SIG-M5 treated with dmso at 0.1 percent for 504 hours (cell line): ENCODE measurements at regions not wholly inside any gene's neighbourhood (a gene's known extent, or its start where the extent isn't known, plus 50 kb on each side); places are given as distances from the start of the nearest gene placed in this dataset.

Source experiments
- DNase-seq: peaks from one replicate; lab custom pipeline; 2025; ENCODE audit not compliant: unreplicated experiment; lab: John Stamatoyannopoulos, UW

DNA sequence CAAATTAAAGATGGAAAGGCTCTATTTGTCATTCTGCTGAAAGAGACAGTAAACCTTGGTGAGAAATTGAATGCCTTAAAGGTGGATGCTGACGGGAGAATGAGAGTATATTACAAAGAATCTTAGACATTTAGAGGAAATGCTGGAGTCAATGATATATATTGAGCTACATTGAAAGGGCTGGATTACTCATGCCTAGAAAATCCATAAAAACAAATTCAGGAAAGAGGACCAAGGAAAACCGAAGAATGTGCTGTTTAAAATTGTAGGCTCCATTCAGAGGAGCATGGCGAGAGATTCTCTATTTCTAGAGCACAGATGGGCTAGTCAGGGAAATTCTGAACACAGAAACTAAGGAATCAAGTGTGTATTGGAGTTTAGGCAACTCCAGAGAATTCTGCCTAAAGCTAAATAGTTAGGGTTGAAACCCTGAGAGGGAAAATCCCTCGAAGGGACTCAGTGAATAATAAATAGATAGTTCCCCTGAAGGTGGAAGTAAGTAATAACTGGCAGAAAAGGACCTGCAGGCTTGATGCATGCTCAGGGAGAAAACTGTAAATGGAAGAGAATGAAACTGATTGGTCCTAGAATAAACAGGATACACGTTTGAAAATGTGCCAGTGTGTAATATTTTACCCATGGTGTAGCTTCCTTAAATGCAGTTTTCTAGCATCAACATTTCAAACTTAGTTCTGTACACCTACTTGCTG, 1532.4 kb upstream of the TENM3 start:
- DNase-seq: no peak

DNA sequence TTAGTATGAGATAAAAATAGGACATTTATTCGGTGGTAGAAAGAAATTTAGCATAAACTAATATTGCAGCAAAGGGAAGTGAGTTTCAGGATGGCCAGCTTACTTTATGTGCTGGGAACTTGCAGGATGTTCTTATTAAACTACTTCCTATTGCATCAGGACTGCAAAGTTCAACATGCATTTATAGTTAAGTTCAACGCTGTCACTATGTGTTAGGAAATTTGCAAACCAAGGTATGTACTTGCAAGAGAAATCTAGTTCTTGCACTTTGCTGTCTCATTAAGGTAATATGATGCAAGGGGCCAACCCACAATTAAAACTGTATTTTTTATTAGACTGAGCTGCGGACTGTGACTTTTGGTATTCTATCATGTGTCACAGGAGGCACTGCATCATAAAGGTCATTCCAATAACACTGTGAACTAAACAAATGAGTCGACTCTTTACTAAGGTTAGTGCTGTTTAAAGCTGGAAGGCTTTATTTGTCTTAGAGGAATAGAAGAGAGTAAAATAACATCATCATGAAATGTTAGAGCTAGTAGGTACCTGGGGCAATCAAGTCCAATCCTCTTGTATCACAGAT, 1525.7 kb upstream of the TENM3 start:
- DNase-seq: no peak

DNA sequence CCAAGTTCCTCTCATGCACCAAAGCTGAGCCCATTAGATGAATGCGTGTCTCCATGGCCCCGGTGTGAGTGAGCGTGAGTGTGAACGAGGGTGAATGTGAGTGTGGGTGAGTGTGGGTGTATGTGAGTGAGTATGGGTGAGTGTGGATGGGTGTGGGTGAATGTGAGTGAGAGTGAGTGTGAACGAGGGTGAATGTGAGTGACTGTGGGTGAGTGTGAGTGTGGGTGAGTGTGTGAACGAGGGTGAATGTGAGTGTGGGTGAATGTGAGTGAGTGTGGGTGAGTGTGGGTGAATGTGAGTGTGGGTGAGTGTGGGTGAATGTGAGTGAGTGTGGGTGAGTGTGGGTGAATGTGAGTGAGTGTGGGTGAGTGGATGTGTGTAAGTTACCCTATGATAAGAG, 1521.8 kb upstream of the TENM3 start:
- no peak for DNase-seq

DNA sequence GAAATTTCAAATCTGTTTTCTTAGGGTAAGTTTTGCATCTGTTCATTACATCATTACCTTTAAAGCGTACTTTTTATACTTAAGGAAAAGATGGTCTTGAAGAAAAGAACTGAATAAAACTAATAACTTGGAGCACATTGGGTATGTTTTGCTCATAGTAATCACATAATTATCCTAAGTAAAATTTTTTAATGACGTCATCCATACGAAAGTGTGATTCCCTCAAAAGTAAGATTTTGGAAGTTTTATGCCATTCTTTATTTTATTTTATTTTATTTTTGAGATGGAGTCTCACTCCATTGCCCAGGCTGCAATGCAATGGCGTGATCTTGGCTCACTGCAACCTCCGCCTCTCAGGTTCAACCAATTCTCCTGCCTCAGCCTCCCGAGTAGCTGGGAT, 1516.6 kb upstream of the TENM3 start:
- no peak for DNase-seq

DNA sequence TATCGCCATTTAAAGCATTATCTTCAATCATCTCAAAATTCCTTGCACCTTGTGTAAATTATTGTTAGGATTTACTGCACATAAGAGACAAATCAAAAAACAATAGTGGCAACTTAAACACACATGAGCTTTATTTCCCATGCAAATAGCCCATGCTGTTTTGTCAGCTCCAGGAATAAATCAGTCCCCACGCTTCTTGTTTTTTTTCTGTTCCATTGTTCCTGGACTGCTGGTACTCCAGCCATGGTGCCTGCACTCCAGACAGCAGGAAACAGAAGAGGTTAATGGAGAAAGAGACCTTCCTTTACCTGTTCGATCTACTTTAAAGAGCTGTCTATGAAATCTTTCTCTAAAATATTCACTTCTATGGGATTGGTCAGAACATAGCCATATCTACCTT, 1515.7 kb upstream of the TENM3 start:
- DNase-seq: no peak

DNA sequence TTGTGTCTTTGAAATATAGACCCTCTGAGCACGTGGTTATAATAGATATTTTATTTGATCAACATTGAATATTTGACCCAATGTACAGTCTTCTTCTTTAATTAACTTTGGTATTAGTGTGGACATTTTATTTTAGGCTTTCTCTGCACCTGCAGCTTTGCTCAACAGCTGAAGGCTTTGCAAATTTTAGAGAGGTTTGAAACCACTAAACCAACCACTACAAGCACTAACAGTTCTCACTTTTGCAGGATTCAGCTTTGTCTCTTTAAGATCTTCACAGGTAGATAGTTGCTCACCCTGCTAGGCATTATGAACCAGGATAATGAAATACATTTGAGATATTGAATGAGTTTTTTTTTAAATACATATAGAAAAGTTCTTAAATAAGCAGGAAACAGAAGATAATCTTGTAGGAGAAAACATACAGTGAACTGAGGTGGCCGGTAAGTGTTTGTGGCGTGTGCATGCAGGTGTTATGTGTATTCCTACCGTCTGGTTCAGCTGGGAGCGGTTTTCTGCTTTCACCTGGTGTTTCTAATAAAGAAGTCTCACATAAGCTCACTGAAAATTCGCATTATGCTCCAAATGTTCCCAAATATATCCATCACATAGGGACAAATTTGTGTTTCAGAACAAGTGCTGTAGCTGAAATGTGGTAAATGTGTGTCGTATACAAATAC, 1508.3 kb upstream of the TENM3 start:
- no peak for DNase-seq

DNA sequence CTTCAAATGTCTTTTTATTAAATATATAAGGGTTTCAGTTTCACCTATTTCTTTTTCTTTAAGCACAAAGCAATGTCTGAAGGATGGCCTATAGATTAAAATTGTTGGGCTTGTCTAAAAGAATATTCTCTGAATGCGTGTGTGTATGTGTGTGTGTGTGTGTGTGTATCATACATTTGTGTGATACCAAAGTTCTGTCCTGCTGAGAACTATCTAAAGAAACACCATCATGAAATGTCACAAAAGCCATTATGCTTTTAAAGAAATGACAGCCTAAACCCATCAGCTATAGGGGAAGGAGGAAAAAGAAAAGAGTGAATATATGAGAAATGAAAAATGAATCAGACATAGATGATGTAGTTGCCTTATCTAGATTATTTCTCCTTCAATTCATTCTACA, 1501.5 kb upstream of the TENM3 start:
- DNase-seq: no peak

DNA sequence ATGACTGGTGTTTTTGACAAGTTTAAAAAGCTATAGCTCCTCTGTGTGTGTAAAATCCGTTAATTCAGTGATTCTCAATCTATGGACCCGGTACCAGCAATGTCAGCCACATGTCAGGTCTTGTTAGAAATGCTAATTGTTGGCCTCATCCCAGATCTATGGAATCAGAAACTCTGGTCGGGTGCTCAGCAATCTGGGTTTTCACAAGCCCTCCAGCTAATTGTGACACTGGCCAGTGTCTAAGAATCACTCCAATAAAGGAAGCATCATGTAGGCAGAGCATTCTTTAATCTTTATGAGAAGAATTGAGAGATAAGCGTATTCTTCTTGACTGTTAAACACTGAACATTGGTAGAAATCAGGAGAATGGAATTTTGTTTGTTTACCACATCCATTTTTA, 1498.2 kb upstream of the TENM3 start:
- no peak for DNase-seq

DNA sequence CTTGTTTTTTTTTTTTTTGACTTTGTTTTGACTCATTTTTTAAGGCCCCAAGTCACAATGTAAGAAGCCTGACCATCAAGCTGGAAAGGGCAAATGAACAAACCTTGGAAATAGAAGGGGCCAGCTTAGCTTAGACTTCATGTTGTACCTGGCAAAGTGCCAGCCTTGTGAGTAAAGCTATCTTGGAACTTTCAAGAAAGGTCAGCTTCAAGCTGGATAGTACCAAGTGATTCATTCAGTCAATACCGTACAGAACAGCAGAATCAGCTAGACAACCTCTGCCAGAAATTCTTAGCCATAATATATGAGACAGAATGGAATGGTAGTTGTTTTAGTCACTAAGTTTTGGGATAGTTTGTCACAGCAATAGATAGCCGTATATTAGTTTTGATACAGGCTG, 1492.2 kb upstream of the TENM3 start:
- no peak for DNase-seq

DNA sequence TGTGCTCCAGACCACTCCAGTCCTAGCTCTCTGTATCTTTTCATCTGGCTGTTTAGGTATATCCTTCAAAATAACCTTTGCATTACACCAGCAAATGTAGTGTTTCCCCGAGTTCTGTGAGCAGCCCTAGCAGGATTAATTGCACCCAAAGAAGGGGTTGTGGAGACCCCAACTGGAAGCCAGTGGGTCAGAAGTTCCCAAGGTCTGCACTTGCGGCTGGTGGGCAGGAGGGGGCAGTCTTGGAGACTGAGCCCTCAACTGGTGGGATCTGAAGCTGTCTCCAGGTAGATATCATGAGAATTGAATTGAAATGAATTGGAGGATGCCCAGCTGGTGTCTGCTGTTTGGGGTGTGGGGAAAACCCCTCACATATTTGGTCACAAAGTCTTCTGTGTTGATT, 1485.3 kb upstream of the TENM3 start:
- DNase-seq: no peak

DNA sequence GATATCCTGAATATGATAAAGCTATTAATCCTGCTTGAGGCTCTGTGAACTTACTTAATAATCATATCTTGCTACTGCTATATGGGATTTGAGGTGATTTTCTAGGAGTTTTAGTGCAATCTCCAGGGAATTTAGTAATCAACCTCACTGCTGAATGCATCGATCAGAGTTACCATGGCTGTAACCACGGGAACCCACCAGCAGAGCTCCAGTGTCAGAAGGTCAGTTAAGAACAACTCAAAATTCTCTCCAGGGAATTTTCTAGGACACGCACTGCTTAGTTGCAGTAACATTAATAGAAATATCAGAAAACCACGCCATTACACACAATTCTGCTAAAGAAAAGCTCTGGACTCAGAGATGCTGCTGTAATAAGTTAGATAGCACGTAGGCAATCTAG, 1477.2 kb upstream of the TENM3 start:
- DNase-seq: no peak

DNA sequence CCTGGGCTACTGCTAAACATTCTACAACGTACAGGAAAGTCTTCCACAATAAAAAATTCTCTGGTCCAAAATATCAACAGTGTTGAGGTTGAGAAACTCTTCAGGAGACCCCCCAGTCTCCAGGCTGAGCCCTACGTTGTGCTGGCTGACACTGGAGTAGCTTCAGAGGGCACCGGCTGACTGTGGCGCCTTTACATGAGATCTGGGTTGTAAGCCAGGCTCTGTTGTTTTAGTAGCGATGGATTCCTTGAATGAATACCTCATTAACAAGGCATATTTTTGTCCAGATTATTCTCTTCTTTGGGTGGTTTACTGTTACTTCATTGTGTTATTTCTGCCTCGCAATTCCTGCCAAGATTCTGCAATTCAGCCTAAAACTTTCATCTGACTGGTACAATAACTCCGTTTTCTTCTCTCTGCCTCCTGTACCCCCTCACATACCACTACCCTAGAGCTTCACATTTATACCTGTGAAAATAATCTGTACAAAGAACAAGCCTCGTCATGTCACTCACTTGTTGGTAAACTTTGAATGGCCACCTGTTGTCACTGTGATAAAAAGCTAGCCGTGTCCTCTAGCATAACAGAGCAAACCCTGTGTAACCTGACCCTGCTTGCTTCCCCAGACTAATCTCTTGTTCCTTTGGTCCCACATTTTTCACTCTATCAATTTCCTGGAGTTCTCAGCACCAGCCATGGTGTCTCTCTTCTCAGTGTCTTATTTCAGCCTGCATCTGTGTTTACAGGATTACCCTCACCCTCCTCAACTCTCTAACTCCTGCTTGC, 1476.1 kb upstream of the TENM3 start:
- no peak for DNase-seq

DNA sequence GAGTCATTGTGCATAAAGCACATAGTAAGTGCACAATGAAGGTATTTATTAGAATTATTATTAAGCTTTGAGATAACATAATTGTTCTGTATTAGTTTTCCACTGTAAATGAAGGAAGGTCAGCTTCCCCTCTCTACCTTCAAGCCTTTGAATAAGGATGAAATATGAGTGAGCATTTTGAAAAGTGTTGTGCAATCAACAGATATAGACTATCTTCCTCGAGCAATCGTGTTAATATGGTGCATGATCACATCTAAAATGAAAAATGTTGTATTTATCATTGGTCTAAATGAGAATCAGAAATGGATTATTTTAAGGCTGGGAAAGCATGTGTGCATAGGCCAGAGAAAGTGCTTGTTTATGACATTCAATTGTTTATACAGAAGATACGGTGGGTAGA, 1474.6 kb upstream of the TENM3 start:
- no peak for DNase-seq

DNA sequence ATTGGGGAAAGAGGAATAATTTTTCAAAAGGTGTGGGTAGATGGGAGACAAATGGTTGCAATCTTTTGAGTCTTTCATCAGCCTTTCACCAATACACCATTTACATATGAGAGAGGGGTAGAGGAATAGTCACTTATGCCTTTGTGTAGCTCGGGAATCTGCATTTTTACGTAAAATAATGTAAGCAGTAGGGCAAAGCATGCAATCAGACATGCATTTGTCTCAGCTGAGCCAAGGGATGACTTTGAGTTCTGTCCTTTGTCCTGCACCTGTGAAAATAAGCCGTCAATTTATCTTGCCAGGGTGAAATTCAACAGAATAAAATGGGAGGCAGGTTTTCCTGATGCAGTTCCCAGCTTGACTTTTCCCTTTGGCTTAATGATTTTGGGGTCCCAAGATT, 1473.4 kb upstream of the TENM3 start:
- DNase-seq: no peak

DNA sequence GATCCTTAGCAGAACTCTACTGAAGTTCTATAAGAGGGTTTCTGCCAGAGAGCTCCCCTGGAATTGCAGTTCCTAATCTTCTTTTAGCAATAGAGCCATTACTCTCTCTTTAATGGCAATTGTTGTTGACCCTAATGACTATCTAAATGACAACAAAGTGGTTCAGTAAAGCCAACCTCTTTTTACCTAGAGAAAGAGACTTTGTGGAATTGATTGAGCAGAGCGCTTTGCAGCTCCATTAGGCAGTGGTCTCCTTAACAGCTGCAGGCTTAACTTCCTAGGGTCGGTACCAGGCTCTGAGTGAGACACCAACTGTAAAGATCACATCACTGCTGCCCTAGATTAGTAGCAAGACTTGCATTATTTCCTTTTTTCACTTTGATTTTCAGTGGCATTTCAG, 1472.9 kb upstream of the TENM3 start:
- no peak for DNase-seq

DNA sequence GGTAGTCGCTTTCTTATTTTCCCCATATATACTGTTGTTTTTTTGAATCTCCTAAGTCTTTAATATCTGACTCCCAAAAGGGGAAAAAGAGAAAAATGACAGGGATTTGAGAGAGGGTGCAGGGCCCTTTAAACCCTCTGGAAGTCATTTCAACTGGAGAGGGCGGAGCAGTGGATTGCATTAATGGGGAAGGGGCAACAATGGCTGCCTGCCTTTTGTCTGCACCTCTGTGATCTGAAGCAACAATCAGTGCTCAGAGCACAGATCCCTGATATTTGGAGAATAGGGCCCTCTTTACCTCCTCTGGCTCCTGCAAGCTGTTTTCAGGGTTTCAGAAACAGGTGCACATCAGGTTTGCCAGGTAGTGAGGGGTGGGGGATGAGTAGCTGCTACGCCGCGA, 1458.3 kb upstream of the TENM3 start:
- DNase-seq: no peak

DNA sequence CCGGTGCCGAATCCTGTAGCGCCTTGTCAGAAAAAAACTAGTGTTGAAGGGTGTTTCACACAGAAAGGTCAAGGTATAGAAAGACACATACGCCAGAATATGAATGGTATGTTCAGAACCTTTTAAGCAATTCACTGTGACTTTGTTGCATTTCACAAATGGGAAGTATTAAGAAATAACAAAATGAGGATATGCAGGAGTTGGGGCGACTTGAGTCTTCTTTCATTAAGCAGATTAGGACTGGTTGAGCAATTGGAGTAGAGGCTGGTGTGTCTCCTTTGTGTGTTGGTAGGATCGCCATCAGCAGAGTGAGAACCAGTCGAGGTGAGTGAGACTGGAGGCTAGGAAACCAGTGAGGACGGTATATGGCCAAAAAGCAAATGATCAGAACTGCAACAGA, 1454.5 kb upstream of the TENM3 start:
- DNase-seq: no peak

DNA sequence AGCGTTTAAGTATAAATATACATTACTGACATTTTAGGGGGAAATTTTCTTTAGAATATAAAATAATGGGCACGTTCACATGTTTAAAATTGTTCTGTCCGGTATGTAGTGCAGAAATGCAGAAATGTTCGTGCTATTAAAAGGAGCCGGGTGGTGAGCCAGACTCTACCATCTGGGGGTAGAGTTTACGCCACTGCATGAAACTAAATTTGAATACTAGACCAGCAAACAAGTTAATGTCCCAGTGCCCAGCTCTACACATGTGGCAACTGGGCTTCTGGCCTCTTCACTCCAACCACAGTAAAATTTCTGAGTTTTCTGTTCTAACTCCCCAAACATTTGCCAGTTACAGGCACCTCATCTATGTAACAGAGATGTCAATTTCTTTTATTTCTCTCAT, 1453.3 kb upstream of the TENM3 start:
- DNase-seq: no peak

DNA sequence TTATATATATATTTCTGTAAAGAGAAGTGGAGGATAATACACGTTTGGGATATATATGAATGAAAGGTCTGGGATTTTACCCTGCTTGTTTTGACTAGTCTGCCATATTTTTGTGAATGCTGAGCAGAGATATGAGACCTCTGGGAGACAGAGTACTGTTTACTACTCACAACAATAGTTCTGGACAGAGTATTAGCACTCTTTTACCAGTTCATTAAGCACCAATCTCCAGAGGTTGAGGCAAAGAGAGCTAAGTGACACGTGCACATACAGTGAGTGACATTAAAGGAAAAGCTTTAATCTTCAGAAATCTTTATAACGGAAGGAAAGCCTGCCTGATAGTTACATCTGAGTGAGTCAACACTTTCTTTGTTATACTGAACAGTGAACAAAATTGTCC, 1452.7 kb upstream of the TENM3 start:
- no peak for DNase-seq

DNA sequence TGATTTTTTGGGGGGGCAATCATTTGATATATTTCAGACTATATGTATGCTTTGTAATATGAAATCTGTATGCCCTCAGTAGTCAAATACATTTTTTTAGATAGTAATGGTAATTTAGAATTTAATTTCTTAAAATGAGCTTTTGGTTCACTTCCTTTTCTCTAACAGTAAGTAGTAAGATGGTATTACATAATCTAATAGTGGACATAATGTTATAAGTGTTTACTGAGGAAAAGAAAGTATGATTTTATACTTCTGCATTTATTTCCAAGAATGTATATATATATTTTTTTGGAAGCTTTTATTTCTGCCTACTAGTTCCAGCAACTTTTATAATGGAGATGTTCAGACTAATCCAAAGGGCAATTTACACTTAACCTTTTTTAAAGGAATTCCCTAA, 1450.7 kb upstream of the TENM3 start:
- DNase-seq: no peak

DNA sequence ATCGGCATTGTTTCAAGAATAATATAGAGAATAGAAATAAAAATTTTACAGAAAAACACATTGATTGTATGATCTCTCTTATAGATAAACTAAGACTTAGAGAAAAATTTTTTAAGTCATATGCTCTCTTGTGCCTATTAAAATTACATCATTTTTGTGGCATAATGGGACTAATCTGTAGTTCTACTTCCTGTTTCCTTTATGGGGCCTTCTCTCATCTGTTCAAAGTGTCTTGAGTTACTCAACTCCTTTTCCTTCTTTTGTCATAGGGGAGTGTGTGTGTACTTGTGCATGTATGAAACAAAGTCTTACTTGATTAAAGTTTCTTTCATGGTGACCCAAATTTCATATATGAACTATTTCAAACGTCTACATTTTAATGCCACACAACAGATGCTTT, 1448.9 kb upstream of the TENM3 start:
- DNase-seq: peak; percentile 29

DNA sequence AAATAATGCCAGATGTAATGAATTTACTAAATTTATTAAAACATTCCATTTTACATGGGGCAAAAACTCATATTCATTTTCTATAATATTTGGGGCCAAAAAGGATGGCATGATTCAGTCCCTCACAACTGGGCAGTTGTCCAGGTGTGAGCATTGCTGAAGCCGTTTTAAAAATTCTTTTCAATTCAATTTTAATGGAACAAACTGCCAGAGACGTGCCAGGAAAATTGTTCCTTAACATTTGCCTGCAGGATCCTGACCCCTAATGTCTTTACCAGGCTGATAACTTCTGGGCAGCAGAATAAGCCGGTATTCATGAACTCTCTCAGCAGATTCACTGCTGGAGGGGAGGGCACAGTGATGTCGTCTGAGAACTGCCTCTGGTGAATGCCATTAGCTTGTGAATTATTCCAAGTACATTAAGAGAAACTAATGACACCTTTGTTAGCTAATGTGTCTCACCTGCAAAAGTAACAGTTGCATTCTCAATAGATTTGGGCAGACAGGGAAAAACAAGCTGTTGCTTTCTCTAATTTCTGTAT, 1445.1 kb upstream of the TENM3 start:
- DNase-seq: no peak
